Mesendoderm (in vitro differentiated cells): ENCODE measurements at regions not wholly inside any gene's neighbourhood (a gene's known extent, or its start where the extent isn't known, plus 50 kb on each side); places are given as distances from the start of the nearest gene placed in this dataset.

Experiments
- DNase-seq: peaks from one replicate; pipeline ENCODE4 v3.0.0; 2013
- H2AK5ac ChIP-seq: 2 replicates; pipeline ENCODE4 v1.6.1; 2013; ENCODE audit warnings: low read length, inconsistent platforms
- H2BK120ac ChIP-seq: 2 replicates; pipeline ENCODE4 v1.6.1; 2013; ENCODE audit warnings: low read depth, mild to moderate bottlenecking, low read length, moderate library complexity, mixed read lengths
- H2BK15ac ChIP-seq: replicated peaks from 2 replicates; pipeline ENCODE4 v1.6.1; 2013; ENCODE audit warnings: low read depth, mild to moderate bottlenecking, moderate library complexity
- H2BK5ac ChIP-seq: 2 replicates; pipeline ENCODE4 v1.6.1; 2013; ENCODE audit warnings: low read length, inconsistent platforms
- H3K18ac ChIP-seq: 2 replicates; pipeline ENCODE4 v1.6.1; 2013; ENCODE audit warnings: mild to moderate bottlenecking, low read length, mixed read lengths
- H3K23ac ChIP-seq: one replicate; pipeline ENCODE4 v1.6.1; 2013; ENCODE audit warnings: low read length
- H3K27ac ChIP-seq: 2 replicates; pipeline ENCODE4 v1.5.1; 2013; ENCODE audit warnings: low read depth, mild to moderate bottlenecking, inconsistent platforms, low read length, moderate library complexity
- H3K27me3 ChIP-seq: 2 replicates; pipeline ENCODE4 v1.6.1; 2013; ENCODE audit warnings: low read length, control low read depth, mild to moderate bottlenecking, inconsistent platforms; ENCODE audit not compliant: insufficient read depth, poor library complexity
- H3K36me3 ChIP-seq: 2 replicates; pipeline ENCODE4 v1.6.1; 2013; ENCODE audit warnings: low read length, inconsistent platforms; ENCODE audit not compliant: control insufficient read depth, insufficient read depth
- H3K4ac ChIP-seq: one replicate; pipeline ENCODE4 v1.6.1; 2013; ENCODE audit warnings: low read depth, mild to moderate bottlenecking, low read length, moderate library complexity
- H3K4me1 ChIP-seq: 2 replicates; pipeline ENCODE4 v1.6.1; 2013; ENCODE audit warnings: low read depth, low read length, inconsistent platforms; ENCODE audit not compliant: control insufficient read depth
- H3K4me2 ChIP-seq: 2 replicates; pipeline ENCODE4 v1.6.1; 2013; ENCODE audit warnings: low read length
- H3K4me3 ChIP-seq: 2 replicates; pipeline ENCODE4 v1.5.1; 2013; ENCODE audit warnings: mild to moderate bottlenecking, low read length
- H3K56ac ChIP-seq: one replicate; pipeline ENCODE4 v1.6.1; 2013; ENCODE audit warnings: low read length
- H3K79me1 ChIP-seq: 2 replicates; pipeline ENCODE4 v1.6.1; 2013; ENCODE audit warnings: low read length, inconsistent platforms
- H3K79me2 ChIP-seq: 2 replicates; pipeline ENCODE4 v1.6.1; 2013; ENCODE audit warnings: mild to moderate bottlenecking, low read length; ENCODE audit not compliant: control insufficient read depth, insufficient read depth
- H3K9ac ChIP-seq: 2 replicates; pipeline ENCODE4 v1.6.1; 2013; ENCODE audit warnings: low read length, inconsistent platforms
- H4K5ac ChIP-seq: one replicate; pipeline ENCODE4 v1.6.1; 2013; ENCODE audit warnings: low read length
- H4K8ac ChIP-seq: one replicate; pipeline ENCODE4 v1.6.1; 2013; ENCODE audit warnings: low read depth, mild to moderate bottlenecking, control low read depth, low read length, moderate library complexity
- WGBS: extraction: QIAGEN DNeasy Blood & Tissue Kit; methylation state at CpG from one replicate; pipeline ENCODE4 v1.1.7; 2013; ENCODE audit warnings: low lambda C conversion rate, missing lambda C conversion rate; ENCODE audit not compliant: insufficient coverage; ENCODE audit errors: extremely low coverage; 5-methylcytosine and 5-hydroxymethylcytosine counted together

DNA sequence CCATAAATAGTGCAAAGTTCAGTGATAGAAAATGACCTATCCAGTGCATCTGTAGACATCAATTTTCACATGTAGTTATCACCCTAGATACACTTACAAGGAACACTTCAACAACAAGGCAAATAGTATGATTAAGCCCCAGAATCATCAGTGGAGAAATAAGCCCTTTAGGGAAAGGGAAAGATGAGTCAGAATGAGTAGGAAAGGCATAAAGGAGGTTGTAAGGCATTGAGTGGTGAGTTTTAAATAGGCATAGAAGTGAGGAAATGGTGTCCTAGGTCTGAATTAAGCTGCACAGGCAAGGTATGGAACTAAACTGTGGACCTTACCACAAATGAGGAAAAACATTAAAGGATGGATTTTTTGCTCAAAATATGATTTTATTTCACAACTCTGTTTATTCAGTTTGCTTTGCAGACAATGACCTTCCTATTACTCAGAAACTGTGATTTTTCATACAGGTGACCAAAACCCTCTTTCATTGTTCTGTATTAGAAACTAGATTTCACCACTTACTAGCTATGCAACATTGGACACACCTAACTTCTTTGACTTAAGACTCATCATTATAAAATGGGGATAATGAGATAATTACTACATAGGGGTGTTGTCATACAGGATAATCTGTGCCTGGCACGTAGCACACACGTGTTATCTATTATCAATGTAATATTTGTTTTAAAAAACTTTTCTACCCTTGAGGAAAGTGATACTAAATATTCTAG lies 57.0 kb upstream of the MAP9 start:
- Histone ChIP-seq H3K79me2 (no peaks in the 10 kb centered on the region), H4K5ac (no peak overlapping the region), H3K56ac (no peak overlapping the region), H3K9ac (no peak overlapping the region), H2AK5ac (no peak overlapping the region), H3K4ac (no peak overlapping the region), H3K23ac (no peak overlapping the region), H2BK120ac (no peak overlapping the region), H3K4me2 (no peak overlapping the region), H3K79me1 (no peaks in the 10 kb centered on the region), H4K8ac (no peak overlapping the region), H2BK15ac (no peak overlapping the region), H3K27ac (no peak overlapping the region), H3K18ac (no peak overlapping the region), H3K27me3 (no peaks in the 10 kb centered on the region), H2BK5ac (no peak overlapping the region), H3K4me3 (no peak overlapping the region), H3K4me1 (no peaks in the 10 kb centered on the region), H3K36me3 (no peaks in the 10 kb centered on the region)
- no CpG with 5 or more reads among the region's 2 CpGs for WGBS
- no peak for DNase-seq

DNA sequence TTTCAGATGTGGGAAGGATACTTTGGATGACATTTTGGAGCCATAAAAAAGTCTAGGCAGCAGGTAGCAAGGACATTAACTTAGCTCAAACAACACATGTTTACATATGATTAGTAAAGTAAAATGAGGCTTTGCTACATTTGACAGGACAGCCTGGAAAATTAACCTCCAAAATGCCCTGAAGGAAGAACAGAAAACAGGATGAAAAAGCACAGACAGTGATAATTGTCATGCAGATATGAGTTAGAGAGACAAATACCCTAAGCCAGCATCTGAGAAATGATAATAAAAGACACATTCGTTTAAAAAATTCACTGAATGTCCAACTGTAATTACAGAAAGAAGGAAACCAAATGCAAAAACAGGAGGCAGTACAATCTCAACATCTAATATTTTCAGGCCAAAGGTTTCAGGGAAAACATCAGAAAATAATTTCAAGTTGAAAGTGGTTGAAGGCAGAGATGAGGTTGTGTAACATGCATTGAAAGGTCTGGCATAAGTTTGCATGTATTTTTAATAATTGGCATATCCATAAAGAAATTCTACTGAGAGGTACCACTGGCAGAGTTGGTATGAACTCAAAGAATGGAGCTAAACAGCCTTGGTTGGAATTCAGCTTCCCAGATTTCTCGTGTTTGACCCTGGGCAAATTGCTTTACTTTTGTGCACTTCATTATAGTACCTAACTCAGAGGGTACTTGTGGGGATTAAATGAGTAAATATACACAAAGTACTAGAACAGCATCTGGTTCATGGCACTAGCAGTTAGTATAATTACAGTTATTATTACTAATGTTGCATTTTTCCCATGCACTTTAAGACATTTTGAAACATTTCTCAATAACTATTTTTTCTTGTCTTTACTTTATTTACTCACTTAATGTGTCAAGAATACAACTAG lies 54.4 kb upstream of the MAP9 start:
- Histone ChIP-seq H4K5ac (no peak overlapping the region), H3K4me1 (no peaks in the 10 kb centered on the region), H2AK5ac (no peak overlapping the region), H2BK5ac (no peak overlapping the region), H3K4me2 (no peak overlapping the region), H4K8ac (no peak overlapping the region), H2BK120ac (no peak overlapping the region), H3K36me3 (no peaks in the 10 kb centered on the region), H3K27ac (no peak overlapping the region), H3K27me3 (peaks cover 2% of the 10 kb centered on the region), H3K23ac (no peak overlapping the region), H3K4ac (no peak overlapping the region), H3K56ac (no peak overlapping the region), H2BK15ac (no peak overlapping the region), H3K18ac (no peak overlapping the region), H3K79me2 (no peaks in the 10 kb centered on the region), H3K4me3 (no peak overlapping the region), H3K79me1 (no peaks in the 10 kb centered on the region), H3K9ac (no peak overlapping the region)
- no CpG with 5 or more reads among the region's 2 CpGs for WGBS
- no peak for DNase-seq

GRCh38 chr4:155428128-155428527 lies 51.4 kb upstream of the MAP9 start:
- no peak overlapping the region for H2AK5ac ChIP-seq
- H3K23ac ChIP-seq = no peak overlapping the region
- no peaks in the 10 kb centered on the region for H3K4me1 ChIP-seq
- no peak overlapping the region for H3K4me2 ChIP-seq
- H3K18ac ChIP-seq = no peak overlapping the region
- no peak overlapping the region for H3K9ac ChIP-seq
- no peak overlapping the region for H2BK5ac ChIP-seq
- no peaks in the 10 kb centered on the region for H3K36me3 ChIP-seq
- no peak overlapping the region for H3K4me3 ChIP-seq
- no peak overlapping the region for H3K56ac ChIP-seq
- no peak overlapping the region for H3K4ac ChIP-seq
- H2BK15ac ChIP-seq = no peak overlapping the region
- no peaks in the 10 kb centered on the region for H3K79me2 ChIP-seq
- H2BK120ac ChIP-seq = no peak overlapping the region
- no peak for DNase-seq
- no peak overlapping the region for H3K27ac ChIP-seq
- no peak overlapping the region for H4K5ac ChIP-seq
- no peak overlapping the region for H4K8ac ChIP-seq
- no peaks in the 10 kb centered on the region for H3K79me1 ChIP-seq
- H3K27me3 ChIP-seq = peaks cover 4% of the 10 kb centered on the region

GRCh38 chr4:155426953-155427352 lies 50.2 kb upstream of the MAP9 start:
- peaks cover 4% of the 10 kb centered on the region for H3K27me3 ChIP-seq
- no peaks in the 10 kb centered on the region for H3K4me1 ChIP-seq
- no peak overlapping the region for H3K4me2 ChIP-seq
- no peak overlapping the region for H2AK5ac ChIP-seq
- H3K18ac ChIP-seq = no peak overlapping the region
- H3K36me3 ChIP-seq = no peaks in the 10 kb centered on the region
- H3K4ac ChIP-seq = no peak overlapping the region
- no peak overlapping the region for H3K4me3 ChIP-seq
- no peak overlapping the region for H2BK120ac ChIP-seq
- no peak overlapping the region for H4K8ac ChIP-seq
- H3K79me1 ChIP-seq = no peaks in the 10 kb centered on the region
- H3K23ac ChIP-seq = no peak overlapping the region
- peak; percentile 60 for DNase-seq
- no peaks in the 10 kb centered on the region for H3K79me2 ChIP-seq
- H3K9ac ChIP-seq = no peak overlapping the region
- H3K56ac ChIP-seq = no peak overlapping the region
- no peak overlapping the region for H3K27ac ChIP-seq
- H2BK15ac ChIP-seq = no peak overlapping the region
- no peak overlapping the region for H4K5ac ChIP-seq
- no peak overlapping the region for H2BK5ac ChIP-seq
- WGBS = no CpG with 5 or more reads among the region's 9 CpGs
